Thyroid gland (tissue), 4 donors: ENCODE measurements at regions not wholly inside any gene's neighbourhood (a gene's known extent, or its start where the extent isn't known, plus 50 kb on each side); places are given as distances from the start of the nearest gene placed in this dataset.

ENCODE experiments used
- DNase-seq, 2 donors: peaks; one replicate each; pipeline ENCODE4 v3.0.0-alpha.2; 2019
- H3K27ac ChIP-seq, 3 donors: fragments of 200-600 bp; sonication (generic); 1 replicate in 2 of 3; 2 replicates in 1 of 3; pipeline ENCODE4 v1.5.1; 2016 to 2019; ENCODE audit warnings: mild to moderate bottlenecking in 1 of 3, moderate library complexity in 1 of 3
- H3K27me3 ChIP-seq: fragments of 200-600 bp; sonication (generic); one replicate; pipeline ENCODE4 v1.5.1; 2019
- H3K36me3 ChIP-seq, 2 donors: fragments of 200-600 bp; sonication (generic); one replicate each; pipeline ENCODE4 v1.5.1; 2016 to 2019
- H3K4me1 ChIP-seq, 2 donors: fragments of 200-600 bp; sonication (generic); one replicate each; pipeline ENCODE4 v1.5.1; 2017 to 2019
- H3K4me3 ChIP-seq, 3 donors: fragments of 200-600 bp; sonication (generic); replicated peaks in 1 of 3; 1 replicate in 2 of 3; 2 replicates in 1 of 3; pipeline ENCODE4 v1.5.1; 2016; ENCODE audit warnings: mild to moderate bottlenecking in 1 of 3
- H3K9me3 ChIP-seq: fragments of 200-600 bp; sonication (generic); one replicate; pipeline ENCODE4 v1.5.1; 2017
- CTCF ChIP-seq, 6 experiments: fragments of 200-600 bp in 3 of 6; fragments of 450-650 bp in 3 of 6; sonication (generic) in 3 of 6; IDR thresholded peaks; one replicate each; pipeline ENCODE4 v1.5.1; 2016 to 2019; ENCODE audit warnings: antibody characterized with exemption in 6 of 6, mild to moderate bottlenecking in 2 of 6, inconsistent platforms in 1 of 6, moderate library complexity in 1 of 6
- POLR2A ChIP-seq, 2 donors: fragments of 450-650 bp; IDR thresholded peaks; one replicate each; pipeline ENCODE4 v1.6.1; 2017; ENCODE audit warnings: antibody characterized with exemption in 2 of 2, mild to moderate bottlenecking in 2 of 2, moderate library complexity in 1 of 2
- WGBS, 2 donors: methylation state at CpG; one replicate each; pipeline ENCODE4 v1.1.5; 2017; 5-methylcytosine and 5-hydroxymethylcytosine counted together
- intact Hi-C: fragments of 100-400 bp; cut with DNase I; formaldehyde crosslinking; loops from one replicate; pipeline ENCODE4 v1.15.1; 2023

GRCh38 chr11:116239247-116239646 is 533.5 kb downstream of the BUD13 start:
- intact Hi-C loops: no loop called here
- no peak for DNase-seq
- H3K4me3 ChIP-seq: no peak overlapping the region
- no peak for TF ChIP-seq CTCF (IDR thresholded peaks at IDR 0.05)
- TF ChIP-seq POLR2A (IDR thresholded peaks at IDR 0.05): no peak
- no peaks in the 10 kb centered on the region for H3K9me3 ChIP-seq
- peak overlapping the region in 2 of 3 donors; percentile 23 to 28 for H3K27ac ChIP-seq
- H3K27me3 ChIP-seq: no peaks in the 10 kb centered on the region
- H3K36me3 ChIP-seq: no peaks in the 10 kb centered on the region
- WGBS, 2 donors: 76 to 78% methylated on average over 4 of the region's 4 CpGs
- H3K4me1 ChIP-seq: no peaks in the 10 kb centered on the region

- Histone ChIP-seq H3K27ac (no peak overlapping the region), H3K4me3 (no peak overlapping the region), H3K36me3 (no peaks in the 10 kb centered on the region), H3K9me3 (no peaks in the 10 kb centered on the region), H3K4me1 (no peaks in the 10 kb centered on the region), H3K27me3 (no peaks in the 10 kb centered on the region)
- TF ChIP-seq POLR2A (IDR thresholded peaks at IDR 0.05): no peak
- TF ChIP-seq CTCF (IDR thresholded peaks at IDR 0.05): no peak
- 75 to 83% methylated on average over 5 to 6 of the region's 6 CpGs for WGBS, 2 donors
- intact Hi-C loops: no loop called here
- DNase-seq: no peak
Observed at GRCh38 chr11:116234989-116235568, 537.7 kb downstream of the BUD13 start.

GRCh38 chr11:116233561-116233960 is 539.2 kb downstream of the BUD13 start:
- 38 to 49% methylated on average over 5 of the region's 5 CpGs for WGBS, 2 donors
- no peak overlapping the region for H3K4me3 ChIP-seq
- no peaks in the 10 kb centered on the region for H3K36me3 ChIP-seq
- H3K27ac ChIP-seq: no peak overlapping the region
- intact Hi-C loops: no loop called here
- no peak for DNase-seq
- no peak for TF ChIP-seq CTCF (IDR thresholded peaks at IDR 0.05)
- no peak for TF ChIP-seq POLR2A (IDR thresholded peaks at IDR 0.05)
- no peaks in the 10 kb centered on the region for H3K9me3 ChIP-seq
- no peaks in the 10 kb centered on the region for H3K4me1 ChIP-seq
- no peaks in the 10 kb centered on the region for H3K27me3 ChIP-seq

- H3K4me3 ChIP-seq: no peak overlapping the region
- no peaks in the 10 kb centered on the region for H3K4me1 ChIP-seq
- H3K27ac ChIP-seq: no peak overlapping the region
- 64 to 68% methylated on average over 6 to 8 of the region's 8 CpGs for WGBS, 2 donors
- DNase-seq: no peak
- H3K9me3 ChIP-seq: no peaks in the 10 kb centered on the region
- intact Hi-C loops: no loop called here
- no peaks in the 10 kb centered on the region for H3K36me3 ChIP-seq
- no peaks in the 10 kb centered on the region for H3K27me3 ChIP-seq
- no peak for TF ChIP-seq POLR2A (IDR thresholded peaks at IDR 0.05)
- no peak for TF ChIP-seq CTCF (IDR thresholded peaks at IDR 0.05)
Observed at GRCh38 chr11:116232364-116232828, 540.4 kb downstream of the BUD13 start.

GRCh38 chr11:116231543-116231942 is 541.2 kb downstream of the BUD13 start:
- Histone ChIP-seq H3K27ac (no peak overlapping the region), H3K4me1 (no peaks in the 10 kb centered on the region), H3K36me3 (no peaks in the 10 kb centered on the region), H3K27me3 (no peaks in the 10 kb centered on the region), H3K4me3 (no peak overlapping the region), H3K9me3 (no peaks in the 10 kb centered on the region)
- WGBS, 2 donors: 73 to 77% methylated on average over 7 of the region's 7 CpGs
- TF ChIP-seq POLR2A (IDR thresholded peaks at IDR 0.05): no peak
- TF ChIP-seq CTCF (IDR thresholded peaks at IDR 0.05): no peak
- DNase-seq: no peak
- intact Hi-C loops: no loop called here
